ENCODE measurements at regions not wholly inside any gene's neighbourhood (a gene's known extent, or its start where the extent isn't known, plus 50 kb on each side); places are given as distances from the start of the nearest gene placed in this dataset.

DNA sequence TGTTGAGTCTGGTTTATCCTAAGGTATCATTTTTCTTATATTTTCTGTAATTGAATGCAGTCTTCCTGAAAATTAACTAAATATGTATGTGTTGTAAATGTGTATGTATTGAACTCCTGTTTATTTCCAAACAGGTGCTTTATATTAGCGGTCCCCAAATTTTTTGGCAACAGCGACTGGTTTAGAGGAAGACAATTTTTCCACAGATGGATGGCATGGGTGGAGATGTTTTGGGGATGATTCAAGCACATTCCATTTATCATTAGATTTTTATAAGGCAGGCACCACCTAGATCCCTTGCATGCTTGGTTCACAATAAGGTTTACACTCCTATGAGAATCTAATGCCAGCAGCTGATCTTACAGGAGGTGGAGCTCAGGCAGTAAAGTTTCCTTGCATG is 210.5 kb upstream of the ANO3 start:
- TF ChIP-seq ZNF512 (CRISPR knock-in tag; IDR thresholded peaks at IDR 0.05; ENCODE audit: borderline replicate concordance) (no peak), JAZF1 (CRISPR knock-in tag; IDR thresholded peaks at IDR 0.05) (no peak), CTCF (IDR thresholded peaks at IDR 0.05) (no peak), ZBTB21 (CRISPR knock-in tag; IDR thresholded peaks at IDR 0.05; ENCODE audit: borderline replicate concordance) (no peak), USF2 (CRISPR knock-in tag; IDR thresholded peaks at IDR 0.05) (no peak), HMGXB4 (CRISPR knock-in tag; IDR thresholded peaks at IDR 0.05) (no peak), SP1 (CRISPR knock-in tag; conservative IDR thresholded peaks at IDR 0.05) (no peak), CREB1 (CRISPR knock-in tag; IDR thresholded peaks at IDR 0.05) (no peak)
